Fibroblast of lung (primary cell): ENCODE measurements at regions not wholly inside any gene's neighbourhood (a gene's known extent, or its start where the extent isn't known, plus 50 kb on each side); places are given as distances from the start of the nearest gene placed in this dataset.
"Not testable (repeated sequence)": the region's sequence is repeated elsewhere in the genome, so short reads cannot be mapped to it uniquely, and the experiment has no call there.

Source experiments
- DNase-seq, 2 donors: peaks; one replicate each; pipeline versions ENCODE4 v3.0.0 to v3.0.0-alpha.2; 2010; ENCODE audit warnings: low read depth in 2 of 2
- H2AFZ ChIP-seq: 2 replicates; pipeline ENCODE4 v1.5.1; 2012; ENCODE audit warnings: low read length, control low read depth, inconsistent platforms
- H3K27ac ChIP-seq: 2 replicates; pipeline ENCODE4 v1.5.1; 2011; ENCODE audit warnings: low read length, control low read depth; ENCODE audit not compliant: insufficient read depth
- H3K27me3 ChIP-seq: 2 replicates; pipeline ENCODE4 v1.5.1; 2011; ENCODE audit warnings: mild to moderate bottlenecking, low read length; ENCODE audit not compliant: control insufficient read depth, insufficient read depth
- H3K36me3 ChIP-seq: 2 replicates; pipeline ENCODE4 v1.5.1; 2011; ENCODE audit warnings: low read length; ENCODE audit not compliant: control insufficient read depth, insufficient read depth
- H3K4me1 ChIP-seq: 2 replicates; pipeline ENCODE4 v1.5.1; 2011; ENCODE audit warnings: low read length; ENCODE audit not compliant: control insufficient read depth, insufficient read depth; ENCODE audit errors: extremely low read depth
- H3K4me2 ChIP-seq: 2 replicates; pipeline ENCODE4 v1.5.1; 2011; ENCODE audit warnings: low read length, control low read depth; ENCODE audit not compliant: insufficient read depth; ENCODE audit errors: extremely low read depth
- H3K4me3 ChIP-seq, 4 experiments: fragments of 200-600 bp in 1 of 4; sonication (generic) in 1 of 4; replicated peaks in 1 of 4; 2 replicates each; pipeline ENCODE4 v1.5.1; 2011 to 2016; ENCODE audit warnings: low read length in 4 of 4, low read depth in 3 of 4, mild to moderate bottlenecking in 3 of 4, control low read depth in 2 of 4, inconsistent platforms in 1 of 4, mixed read lengths in 1 of 4; ENCODE audit not compliant: insufficient read depth in 1 of 4; ENCODE audit errors: control extremely low read depth in 1 of 4
- H3K79me2 ChIP-seq: 2 replicates; pipeline ENCODE4 v1.5.1; 2012; ENCODE audit warnings: mild to moderate bottlenecking, low read length, inconsistent platforms; ENCODE audit not compliant: control insufficient read depth, insufficient read depth
- H3K9ac ChIP-seq: 2 replicates; pipeline ENCODE4 v1.5.1; 2011; ENCODE audit warnings: mild to moderate bottlenecking, low read length, control low read depth; ENCODE audit not compliant: insufficient read depth
- H3K9me3 ChIP-seq: 2 replicates; pipeline ENCODE4 v1.5.1; 2012; ENCODE audit warnings: low read depth, low read length; ENCODE audit not compliant: control insufficient read depth, insufficient read depth
- H4K20me1 ChIP-seq: 2 replicates; pipeline ENCODE4 v1.5.1; 2011; ENCODE audit warnings: low read length; ENCODE audit not compliant: control insufficient read depth, insufficient read depth; ENCODE audit errors: extremely low read depth
- EZH2 ChIP-seq: IDR thresholded peaks from 2 replicates; pipeline ENCODE4 v1.5.1; 2012; ENCODE audit warnings: low read length, control low read depth, mild to moderate bottlenecking; ENCODE audit errors: missing control alignments
- TF ChIP-seq, protein P1 (sequence below), 2 donors: IDR thresholded peaks in 1 of 2; conservative IDR thresholded peaks in 1 of 2; 1 replicate in 1 of 2; 2 replicates in 1 of 2; pipeline ENCODE4 v1.5.1; 2011 to 2012; ENCODE audit warnings: low read length in 2 of 2, control low read depth in 1 of 2, inconsistent platforms in 1 of 2, low read depth in 1 of 2, mild to moderate bottlenecking in 1 of 2

DNA sequence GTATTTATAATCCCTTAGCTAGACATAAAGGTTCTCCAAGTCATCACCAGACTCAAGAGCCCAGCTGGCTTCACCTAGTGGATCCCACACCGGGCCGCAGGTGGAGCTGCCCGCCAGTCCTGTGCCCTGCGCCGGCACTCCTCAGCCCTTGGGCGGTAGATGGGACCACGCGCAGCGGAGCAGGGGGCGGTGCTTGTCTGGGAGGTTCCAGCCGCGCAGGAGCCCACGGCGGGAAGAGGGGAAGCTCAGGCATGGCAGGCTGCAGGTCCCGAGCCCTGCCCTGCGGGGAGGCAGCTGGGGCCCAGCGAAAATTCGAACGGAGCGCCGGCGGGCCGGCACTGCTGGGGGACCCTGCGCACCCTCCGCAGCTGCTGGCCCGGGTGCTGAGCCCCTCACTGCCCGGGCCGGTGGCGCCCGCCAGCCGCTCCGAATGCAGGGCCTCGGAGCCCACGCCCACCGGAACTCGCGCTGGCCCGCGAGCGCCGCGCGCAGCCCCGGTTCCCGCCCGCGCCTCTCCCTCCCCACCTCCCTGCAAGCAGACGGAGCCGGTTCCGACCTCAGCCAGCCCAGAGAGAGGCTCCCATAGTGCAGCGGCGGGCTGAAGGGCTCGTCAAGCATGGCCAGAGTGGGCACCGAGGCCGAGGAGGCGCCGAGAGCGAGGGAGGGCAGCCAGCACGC lies 675.6 kb downstream of the REEP3 start:
- H3K4me2 ChIP-seq = no peak overlapping the region
- H3K79me2 ChIP-seq = no peaks in the 10 kb centered on the region
- no peak overlapping the region for H3K4me3 ChIP-seq
- no peaks in the 10 kb centered on the region for H3K36me3 ChIP-seq
- H3K27me3 ChIP-seq = no peaks in the 10 kb centered on the region
- no peak overlapping the region for H3K9ac ChIP-seq
- H4K20me1 ChIP-seq = no peaks in the 10 kb centered on the region
- no peak for DNase-seq
- H3K4me1 ChIP-seq = no peaks in the 10 kb centered on the region
- H2AFZ ChIP-seq = no peak overlapping the region
- H3K9me3 ChIP-seq = no peaks in the 10 kb centered on the region
- no peak overlapping the region for H3K27ac ChIP-seq
- TF ChIP-seq EZH2 = no peak
- TF ChIP-seq, protein P1, sequence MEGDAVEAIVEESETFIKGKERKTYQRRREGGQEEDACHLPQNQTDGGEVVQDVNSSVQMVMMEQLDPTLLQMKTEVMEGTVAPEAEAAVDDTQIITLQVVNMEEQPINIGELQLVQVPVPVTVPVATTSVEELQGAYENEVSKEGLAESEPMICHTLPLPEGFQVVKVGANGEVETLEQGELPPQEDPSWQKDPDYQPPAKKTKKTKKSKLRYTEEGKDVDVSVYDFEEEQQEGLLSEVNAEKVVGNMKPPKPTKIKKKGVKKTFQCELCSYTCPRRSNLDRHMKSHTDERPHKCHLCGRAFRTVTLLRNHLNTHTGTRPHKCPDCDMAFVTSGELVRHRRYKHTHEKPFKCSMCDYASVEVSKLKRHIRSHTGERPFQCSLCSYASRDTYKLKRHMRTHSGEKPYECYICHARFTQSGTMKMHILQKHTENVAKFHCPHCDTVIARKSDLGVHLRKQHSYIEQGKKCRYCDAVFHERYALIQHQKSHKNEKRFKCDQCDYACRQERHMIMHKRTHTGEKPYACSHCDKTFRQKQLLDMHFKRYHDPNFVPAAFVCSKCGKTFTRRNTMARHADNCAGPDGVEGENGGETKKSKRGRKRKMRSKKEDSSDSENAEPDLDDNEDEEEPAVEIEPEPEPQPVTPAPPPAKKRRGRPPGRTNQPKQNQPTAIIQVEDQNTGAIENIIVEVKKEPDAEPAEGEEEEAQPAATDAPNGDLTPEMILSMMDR (conservative IDR thresholded peaks at IDR 0.05 in 1 of 2, IDR thresholded peaks at IDR 0.05 in 1 of 2; ENCODE audit: low read depth in 1 of 2, low read length in 2 of 2) = no peak

- Histone ChIP-seq H3K27me3 (no peaks in the 10 kb centered on the region), H2AFZ (no peak overlapping the region), H3K36me3 (no peaks in the 10 kb centered on the region), H3K4me2 (no peak overlapping the region), H3K9me3 (no peaks in the 10 kb centered on the region), H3K4me1 (no peaks in the 10 kb centered on the region), H3K9ac (no peak overlapping the region), H3K79me2 (no peaks in the 10 kb centered on the region), H3K27ac (no peak overlapping the region), H4K20me1 (no peaks in the 10 kb centered on the region), H3K4me3 (no peak overlapping the region)
- TF ChIP-seq, protein P1 (conservative IDR thresholded peaks at IDR 0.05 in 1 of 2, IDR thresholded peaks at IDR 0.05 in 1 of 2; ENCODE audit: low read depth in 1 of 2, low read length in 2 of 2) = no peak
- TF ChIP-seq EZH2 = no peak
- no peak for DNase-seq
Measured at GRCh38 chr10:64201936-64202335, 680.7 kb downstream of the REEP3 start.

DNA sequence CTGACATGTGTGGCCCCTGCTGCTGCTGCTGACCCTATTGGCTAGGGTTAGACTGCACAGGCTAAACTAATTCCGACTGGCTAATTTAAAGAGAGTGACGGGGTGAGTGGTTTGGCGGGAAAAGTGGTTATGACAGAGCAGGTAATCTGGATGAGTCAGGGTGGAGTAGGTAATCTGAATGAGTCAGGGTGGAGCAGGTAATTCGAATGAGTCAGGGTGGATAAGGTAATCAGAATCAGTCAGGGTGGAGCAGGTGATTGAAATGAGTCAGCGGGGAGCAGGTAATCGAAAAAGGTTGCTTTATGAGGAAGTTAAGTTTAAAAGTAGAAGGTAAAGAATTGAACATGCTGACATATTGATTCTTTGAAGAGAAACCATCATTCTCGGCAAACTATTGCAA lies 683.3 kb downstream of the REEP3 start:
- not testable (repeated sequence) for H3K27me3 ChIP-seq, H3K4me2 ChIP-seq, H3K4me1 ChIP-seq, H3K27ac ChIP-seq, DNase-seq, H2AFZ ChIP-seq, H3K36me3 ChIP-seq, H3K9me3 ChIP-seq, H4K20me1 ChIP-seq, H3K79me2 ChIP-seq, H3K9ac ChIP-seq, H3K4me3 ChIP-seq
